Stimulated activated naive CD8-positive, alpha-beta T cell treated with anti-CD3 and anti-CD28 coated beads, Interleukin-15, Interleukin-2, amounts not matched to agents 100 U/mL and 50 U/mL, for 24 hours (primary cell): ENCODE measurements at regions not wholly inside any gene's neighbourhood (a gene's known extent, or its start where the extent isn't known, plus 50 kb on each side); places are given as distances from the start of the nearest gene placed in this dataset.

Source experiments
- ATAC-seq: fragments of 150-1000 bp; cut with Tn5 transposase; one replicate; pipeline ENCODE4 v1.10.0; 2021
- DNase-seq: peaks from one replicate; pipeline ENCODE4 v3.0.0; 2021

- no peak for DNase-seq
- ATAC-seq = no peak
These were observed 90.7 kb upstream of the SLC6A6 start for GRCh38 chr3:14311729-14312128.

- no peak for DNase-seq
- ATAC-seq = no peak
These were observed 90.0 kb upstream of the SLC6A6 start for GRCh38 chr3:14312375-14312774.

- DNase-seq (no peak), ATAC-seq (no peak)
These were observed 85.3 kb upstream of the SLC6A6 start for GRCh38 chr3:14317057-14317553.

- no peak for DNase-seq
- no peak for ATAC-seq
These were observed 83.8 kb upstream of the SLC6A6 start for GRCh38 chr3:14318646-14319045.

GRCh38 chr3:14319654-14320182 is 82.7 kb upstream of the SLC6A6 start:
- ATAC-seq (peak; percentile 58), DNase-seq (peak; percentile 6)

GRCh38 chr3:14320219-14320618 is 82.2 kb upstream of the SLC6A6 start:
- ATAC-seq = no peak
- no peak for DNase-seq

- ATAC-seq (no peak), DNase-seq (no peak)
These were observed 80.4 kb upstream of the SLC6A6 start for GRCh38 chr3:14322001-14322400.

- DNase-seq (no peak), ATAC-seq (no peak)
These were observed 79.6 kb upstream of the SLC6A6 start for GRCh38 chr3:14322667-14323295.

- no peak for ATAC-seq
- DNase-seq = no peak
These were observed 78.8 kb upstream of the SLC6A6 start for GRCh38 chr3:14323401-14324223.

- DNase-seq = no peak
- no peak for ATAC-seq
These were observed 78.0 kb upstream of the SLC6A6 start for GRCh38 chr3:14324224-14324944.

GRCh38 chr3:14328422-14328821 is 74.0 kb upstream of the SLC6A6 start:
- DNase-seq (no peak), ATAC-seq (no peak)

GRCh38 chr3:14329116-14329830 is 73.1 kb upstream of the SLC6A6 start:
- DNase-seq (no peak), ATAC-seq (no peak)

- no peak for ATAC-seq
- DNase-seq = no peak
These were observed 72.6 kb upstream of the SLC6A6 start for GRCh38 chr3:14329842-14330241.

GRCh38 chr3:14330508-14330907 is 71.9 kb upstream of the SLC6A6 start:
- ATAC-seq (no peak), DNase-seq (no peak)

GRCh38 chr3:14331251-14331650 is 71.2 kb upstream of the SLC6A6 start:
- no peak for ATAC-seq

GRCh38 chr3:14332392-14332791 is 70.0 kb upstream of the SLC6A6 start:
- ATAC-seq = no peak
- DNase-seq = no peak

More at GRCh38 chr3:14331251-14331650, 71.2 kb upstream of the SLC6A6 start:
- no peak for DNase-seq

GRCh38 chr3:14333215-14333614 is 69.2 kb upstream of the SLC6A6 start:
- DNase-seq (no peak), ATAC-seq (no peak)

GRCh38 chr3:14333621-14334020 is 68.8 kb upstream of the SLC6A6 start:
- DNase-seq = no peak
- ATAC-seq = no peak

GRCh38 chr3:14334136-14334535 is 68.3 kb upstream of the SLC6A6 start:
- ATAC-seq = no peak
- DNase-seq = no peak

- DNase-seq (no peak), ATAC-seq (no peak)
These were observed 67.5 kb upstream of the SLC6A6 start for GRCh38 chr3:14334936-14335335.

GRCh38 chr3:14335774-14336748 is 66.3 kb upstream of the SLC6A6 start:
- ATAC-seq (no peak), DNase-seq (no peak)
